Activated CD4-positive, CD25-positive, alpha-beta regulatory T cell treated with anti-CD3 and anti-CD28 coated beads, Interleukin-2, amount 50 U/mL, for 72 hours (primary cell): ENCODE measurements at regions not wholly inside any gene's neighbourhood (a gene's known extent, or its start where the extent isn't known, plus 50 kb on each side); places are given as distances from the start of the nearest gene placed in this dataset.

Experiments used
- DNase-seq: peaks from one replicate; pipeline ENCODE4 v3.0.0; 2021

DNA sequence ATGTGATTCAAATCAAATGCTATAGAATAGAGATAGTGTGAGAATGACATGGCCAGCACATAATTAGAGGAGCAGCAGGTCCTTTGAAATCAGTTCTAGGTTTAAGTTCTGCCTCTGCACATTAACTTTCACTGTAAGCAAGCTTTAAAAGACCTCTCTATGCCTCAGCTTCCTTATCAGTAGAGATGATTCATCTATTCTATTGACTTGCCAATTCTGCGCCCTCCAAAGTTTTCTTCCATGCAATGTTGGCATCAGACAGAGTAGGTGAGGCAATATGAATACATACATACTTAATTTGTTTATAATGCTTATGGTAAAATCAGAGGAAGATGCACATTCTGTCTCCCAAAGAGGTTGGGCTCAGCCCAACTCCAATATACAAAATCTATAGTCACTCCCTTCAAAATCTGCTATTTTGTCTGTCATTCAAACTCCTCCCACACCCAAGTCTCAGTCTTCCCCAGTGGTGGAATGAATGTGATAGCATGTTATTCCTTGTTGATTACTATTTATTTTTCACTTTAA is 525.5 kb downstream of the RFC3 start:
- DNase-seq, result no peak

DNA sequence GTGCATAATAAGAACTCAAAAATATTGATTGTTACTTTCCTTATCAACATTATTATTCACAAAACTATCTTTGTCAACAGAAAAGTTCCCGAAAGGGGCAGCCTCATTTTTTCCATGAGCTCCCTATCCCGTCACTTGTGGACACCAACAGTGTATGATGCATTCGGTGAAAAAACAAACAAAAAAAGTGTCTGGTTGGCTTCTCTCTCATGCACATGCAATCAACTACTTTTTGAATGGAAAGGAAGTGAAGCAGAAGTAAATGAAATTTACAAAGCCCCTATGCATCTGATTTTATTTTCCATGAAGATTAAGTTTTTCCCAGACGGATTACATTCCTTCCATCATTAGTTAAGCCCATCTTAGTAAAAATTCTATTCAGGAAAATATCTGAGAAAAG is 526.9 kb downstream of the RFC3 start:
- no peak for DNase-seq

DNA sequence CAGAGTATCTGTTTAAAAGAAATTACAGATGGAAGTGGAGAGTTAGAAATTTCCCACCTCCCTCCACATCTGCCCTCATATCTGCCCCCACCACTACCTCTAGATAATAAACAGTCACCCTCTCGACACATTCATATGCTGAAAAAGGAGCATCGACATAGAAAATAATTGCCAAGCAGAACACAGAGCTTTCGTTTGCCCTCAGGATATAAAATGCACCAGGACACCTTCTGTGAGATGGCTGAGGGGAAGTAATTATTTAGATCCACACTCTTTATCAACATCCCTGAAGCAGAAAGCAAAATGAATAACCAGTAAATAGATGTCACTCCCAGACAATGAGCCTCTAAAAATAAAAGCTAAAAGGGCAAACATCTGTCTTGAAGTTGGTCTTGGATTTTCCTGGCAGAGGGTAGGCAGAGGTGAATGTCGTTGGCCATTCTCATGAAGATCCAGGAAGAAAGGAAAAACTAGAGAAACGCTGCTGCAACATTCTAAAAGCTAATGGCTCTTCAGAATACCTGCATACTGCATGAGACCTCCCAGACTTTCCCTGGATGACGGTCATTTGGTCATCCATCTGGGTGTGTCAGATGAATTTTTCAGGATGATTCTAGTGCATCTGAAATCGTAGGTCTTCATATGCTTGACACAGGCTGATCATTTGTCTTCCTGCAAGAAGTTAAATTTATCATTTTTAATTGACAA is 527.5 kb downstream of the RFC3 start:
- DNase-seq, result no peak

DNA sequence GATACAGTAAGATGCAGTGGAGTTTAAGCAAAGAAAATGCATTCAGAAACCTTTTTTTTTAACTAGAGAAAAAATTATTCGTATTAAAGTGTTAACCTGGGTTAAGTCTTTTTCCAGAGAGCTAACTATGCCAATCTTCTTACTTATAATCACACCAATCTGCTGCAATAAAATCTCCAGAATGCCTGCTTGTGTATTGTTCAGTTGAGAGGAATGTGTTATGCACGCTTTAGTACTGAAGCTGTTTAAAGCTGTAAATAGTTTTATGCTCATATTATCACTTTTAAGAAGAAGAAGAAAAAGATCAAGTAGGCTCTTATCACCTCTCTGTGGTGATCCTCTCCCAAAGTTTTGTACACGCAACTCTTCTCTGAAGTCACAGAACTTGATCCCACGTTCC is 528.7 kb downstream of the RFC3 start:
- no peak for DNase-seq

DNA sequence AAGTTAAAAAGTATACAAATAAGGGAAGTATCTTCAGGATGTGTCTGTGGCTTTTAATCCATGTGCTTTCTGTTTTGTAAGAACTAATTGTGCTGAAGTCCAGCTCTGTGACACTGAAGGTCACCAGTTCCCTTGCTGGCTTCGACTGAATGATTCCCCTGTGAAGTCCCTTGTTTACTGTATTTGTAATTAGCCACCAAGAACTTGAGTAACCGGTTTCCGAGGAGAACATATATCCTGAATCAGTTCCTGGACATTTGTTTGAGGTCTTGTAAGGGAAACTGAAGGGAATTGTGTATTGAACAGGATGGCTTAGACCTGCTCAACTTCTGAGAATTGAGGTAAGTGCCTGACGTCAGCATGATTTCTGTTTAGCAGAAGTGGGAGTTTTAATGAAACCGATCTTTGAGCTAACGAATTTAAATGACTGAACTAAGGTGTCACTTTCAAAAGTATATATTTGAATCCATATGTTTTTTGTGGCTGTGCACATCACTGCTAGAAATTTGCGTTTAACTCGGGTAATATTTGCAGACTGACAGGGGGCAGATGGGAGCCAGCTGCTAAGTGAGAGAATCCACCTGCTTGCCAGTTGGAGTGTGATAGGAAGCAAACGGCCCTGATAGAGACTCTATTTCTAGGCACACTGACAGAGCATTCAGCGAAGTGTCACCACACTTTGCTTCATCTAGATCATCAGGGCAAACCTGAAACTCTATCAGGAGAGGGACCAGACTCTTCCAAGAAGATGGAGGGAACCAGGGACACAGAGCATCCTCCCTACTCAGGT is 530.0 kb downstream of the RFC3 start:
- no peak for DNase-seq

DNA sequence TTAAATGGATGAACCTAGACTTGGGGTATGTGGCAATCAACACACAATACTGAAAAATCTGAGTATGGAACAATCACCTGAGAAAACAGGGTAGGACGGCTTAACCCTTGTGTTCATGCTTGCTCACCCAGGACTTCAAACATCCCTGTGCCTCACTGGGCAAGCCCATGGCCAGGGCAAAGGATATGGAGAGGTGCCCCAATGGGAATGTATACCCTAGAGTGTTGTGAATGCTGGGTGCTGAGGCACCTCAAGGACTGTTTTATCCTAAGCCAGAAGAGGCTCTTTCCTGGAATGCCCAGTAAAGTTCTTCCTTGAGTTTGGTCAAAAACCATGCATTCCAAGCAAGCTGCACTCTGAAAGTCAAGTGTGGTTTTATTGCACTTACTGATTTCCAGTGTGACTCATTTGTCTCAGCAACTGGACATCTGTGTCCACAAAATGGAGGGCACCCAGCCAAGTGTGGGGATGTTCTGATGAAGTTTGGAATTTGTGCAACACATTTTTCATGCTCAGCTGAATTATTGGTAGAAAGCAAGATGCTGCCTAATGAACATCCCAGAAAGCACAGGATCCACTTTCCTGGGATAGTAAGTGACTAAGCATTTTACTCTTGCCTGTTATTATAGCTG is 531.3 kb downstream of the RFC3 start:
- DNase-seq, result no peak

DNA sequence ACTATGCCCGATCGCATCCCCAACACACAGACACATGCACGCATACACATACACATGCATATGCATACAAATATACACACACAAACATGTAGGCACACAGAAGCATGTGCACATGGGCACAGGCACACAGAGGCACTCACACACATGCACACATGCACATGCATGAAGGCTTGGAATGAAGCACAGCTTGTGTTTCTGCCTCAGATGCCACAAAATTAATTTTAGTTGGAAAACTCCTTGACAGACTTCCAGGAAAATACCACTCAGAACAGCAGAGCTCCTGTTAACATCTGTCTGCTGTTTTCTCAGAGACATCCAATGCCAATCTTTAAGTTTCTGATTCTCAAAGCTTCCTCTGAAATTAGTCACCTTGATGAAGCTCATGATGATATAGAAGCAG is 532.7 kb downstream of the RFC3 start:
- no peak for DNase-seq

DNA sequence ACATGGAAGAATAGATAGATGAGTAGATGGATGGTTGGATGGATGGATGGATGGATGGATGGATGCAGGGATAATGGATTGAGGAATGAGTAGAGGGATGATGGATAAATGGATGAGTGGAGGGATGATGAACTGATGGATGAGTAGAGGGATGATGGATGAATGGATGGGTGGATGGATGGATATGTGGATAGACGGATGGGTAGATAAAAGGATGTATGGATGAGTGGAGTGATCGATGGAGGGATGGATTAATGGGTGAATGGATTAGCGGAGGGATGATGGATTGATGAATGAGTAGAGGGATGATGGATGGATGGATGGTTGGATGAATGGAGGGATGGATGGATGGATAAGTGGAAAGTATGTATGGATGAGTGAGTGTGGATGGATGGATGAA is 533.2 kb downstream of the RFC3 start:
- DNase-seq, result no peak

DNA sequence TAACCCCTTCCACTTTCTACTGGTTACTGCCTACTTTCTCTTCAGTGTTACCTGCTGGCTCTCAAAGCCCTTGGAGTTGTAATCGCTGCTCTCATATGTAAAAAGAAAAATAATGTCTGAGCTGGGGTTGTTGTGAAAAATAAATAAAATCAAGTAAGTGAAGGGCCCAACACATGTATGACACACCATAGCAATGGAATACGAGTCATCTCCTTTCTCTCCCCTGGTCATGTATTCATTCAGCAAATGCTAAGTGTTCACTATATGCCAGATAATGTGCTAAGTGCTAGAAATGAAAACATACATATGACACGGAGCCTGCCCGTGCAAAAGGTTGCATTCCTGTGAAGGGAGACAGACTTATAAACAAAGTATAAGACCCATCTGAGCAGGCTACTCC is 535.0 kb downstream of the RFC3 start:
- no peak for DNase-seq

DNA sequence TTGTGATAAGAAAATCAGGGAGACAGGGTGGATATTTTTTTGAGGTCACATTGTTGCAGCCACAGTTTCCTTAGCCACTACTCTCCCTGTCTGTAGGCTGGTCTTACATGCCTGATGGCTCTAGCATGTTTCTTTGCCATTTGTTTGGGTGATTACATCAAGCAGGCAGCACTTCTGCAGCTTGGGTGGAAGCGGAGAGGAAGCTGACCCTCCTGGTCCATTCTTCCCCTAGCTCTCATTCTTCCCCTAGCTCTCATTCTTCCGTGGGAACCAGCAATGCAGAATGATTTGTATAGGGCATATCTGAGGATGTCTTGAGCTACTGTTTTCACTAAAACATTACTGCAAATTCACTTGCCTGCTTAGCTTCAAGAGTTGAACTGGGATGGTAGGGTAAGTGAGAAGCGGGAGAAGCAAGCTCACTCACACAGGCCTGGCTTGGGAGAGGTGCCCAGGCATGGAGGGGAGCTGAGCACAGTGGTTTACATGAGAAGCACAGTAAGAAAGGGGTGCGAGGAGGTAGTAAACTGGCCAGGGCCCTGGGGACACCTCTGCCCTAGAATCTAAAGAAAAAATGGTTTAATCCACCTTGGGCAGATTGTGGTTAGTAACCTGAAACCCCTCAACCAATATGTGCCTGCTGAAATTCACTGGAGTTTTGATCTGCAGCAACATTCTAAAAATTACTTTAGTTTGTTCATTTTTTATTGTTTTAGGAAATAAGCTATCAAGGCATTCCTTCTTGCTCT is 538.9 kb downstream of the RFC3 start:
- DNase-seq, result no peak

DNA sequence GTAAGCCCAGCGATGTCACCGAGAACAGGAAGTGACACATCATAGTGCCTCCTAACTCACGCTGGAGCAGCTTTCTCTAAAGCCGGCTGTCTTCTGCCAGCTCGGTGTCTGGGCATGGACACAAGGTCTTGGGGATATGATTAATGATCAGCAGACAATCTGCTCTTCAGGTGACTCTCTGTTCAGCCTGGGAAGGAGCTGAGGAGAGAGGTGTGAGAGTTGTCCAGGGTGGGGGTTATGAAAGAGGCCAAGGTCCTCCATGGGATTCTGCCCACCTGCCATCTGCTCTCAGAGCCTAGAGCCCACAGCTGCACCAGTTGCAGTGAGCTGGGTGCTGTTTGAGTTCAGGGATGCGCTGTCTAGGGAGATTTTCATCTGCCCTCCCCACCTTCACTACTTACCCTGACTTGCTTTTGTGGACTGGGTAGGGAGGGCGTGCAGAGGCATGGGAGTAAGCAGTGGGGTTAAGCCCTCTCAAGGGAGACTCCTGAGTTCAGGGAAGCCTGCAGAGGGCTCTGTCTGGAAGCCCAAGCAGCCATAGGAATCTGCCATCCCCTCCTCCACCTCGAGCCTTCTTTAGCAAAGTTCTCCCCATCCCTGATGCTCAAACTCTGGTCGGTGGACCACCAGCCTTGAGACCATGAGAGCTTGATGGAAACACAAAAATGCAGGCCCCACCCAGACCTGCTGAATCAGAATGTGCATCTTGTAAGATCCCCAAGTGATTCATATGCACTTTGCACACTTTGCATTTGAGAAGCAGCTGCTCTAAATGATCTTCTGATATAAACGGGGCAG is 539.7 kb downstream of the RFC3 start:
- DNase-seq, result no peak

DNA sequence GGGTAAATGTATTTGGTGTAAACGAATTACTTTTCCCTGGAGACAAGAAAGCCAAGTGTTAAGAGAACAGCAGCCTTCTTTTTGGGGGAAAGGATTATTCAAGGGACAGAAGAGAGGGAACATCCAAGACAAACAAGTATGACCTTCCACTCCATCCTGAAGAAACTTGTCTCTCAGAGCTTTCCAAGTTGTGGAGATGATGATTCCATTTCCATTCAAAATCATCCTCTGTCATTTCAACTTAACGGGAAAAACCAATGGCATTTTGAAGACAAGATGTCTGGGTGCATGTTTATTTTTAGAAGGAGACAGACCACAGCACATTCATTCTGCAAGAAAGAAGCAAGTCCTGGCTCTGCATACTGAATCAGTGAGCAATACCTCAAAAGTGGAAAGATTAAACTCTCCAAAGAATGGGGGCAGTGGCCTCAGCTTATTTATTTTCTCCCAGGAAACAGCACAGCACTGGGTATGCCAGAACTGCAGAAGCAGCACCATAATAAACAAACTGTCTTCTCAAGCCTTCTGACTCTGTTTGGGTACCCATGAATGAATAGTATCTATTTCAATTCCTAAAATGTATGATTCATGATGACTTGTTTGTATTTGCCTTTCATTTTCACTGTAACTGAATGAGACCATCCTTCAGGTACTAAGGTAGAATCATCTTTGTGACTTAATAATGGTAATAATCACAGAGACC is 541.0 kb downstream of the RFC3 start:
- DNase-seq, result no peak

DNA sequence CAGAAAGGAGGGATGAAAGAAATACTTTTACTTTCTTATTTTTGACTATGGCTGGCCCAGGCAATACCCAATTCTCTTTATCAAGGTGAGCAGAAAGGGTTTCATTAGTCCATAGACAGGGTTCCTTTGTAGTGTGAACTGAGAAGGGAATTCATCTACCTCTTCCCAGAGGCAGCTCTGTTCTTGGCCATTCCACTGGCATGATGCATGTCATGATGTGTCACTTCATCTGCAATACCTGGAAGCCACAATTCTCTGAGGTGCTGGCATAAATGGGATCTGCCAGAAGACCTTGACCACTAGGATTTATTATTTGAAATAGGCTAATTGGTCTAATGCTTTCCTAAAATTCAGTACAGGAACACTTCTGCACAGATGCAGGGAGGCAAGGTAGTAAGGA is 542.8 kb downstream of the RFC3 start:
- no peak for DNase-seq

DNA sequence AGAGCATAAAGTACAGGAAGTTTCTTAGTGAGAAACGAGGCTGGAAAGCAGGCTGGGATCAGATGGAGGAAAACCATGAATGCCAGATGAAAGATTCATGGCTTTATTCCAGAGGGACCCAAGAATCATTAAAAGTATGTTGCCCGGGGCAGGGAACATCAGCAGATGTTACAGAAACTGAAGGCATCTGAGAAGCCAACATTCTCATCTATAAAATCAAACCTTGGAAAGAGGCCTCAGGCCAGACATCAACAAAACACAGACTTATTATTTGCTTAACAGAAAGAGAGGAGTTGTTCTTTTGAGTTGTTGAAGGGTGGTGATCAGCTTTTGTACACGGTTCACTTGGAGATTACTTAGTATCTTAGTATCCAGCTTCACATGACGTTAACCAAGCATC is 543.6 kb downstream of the RFC3 start:
- no peak for DNase-seq

DNA sequence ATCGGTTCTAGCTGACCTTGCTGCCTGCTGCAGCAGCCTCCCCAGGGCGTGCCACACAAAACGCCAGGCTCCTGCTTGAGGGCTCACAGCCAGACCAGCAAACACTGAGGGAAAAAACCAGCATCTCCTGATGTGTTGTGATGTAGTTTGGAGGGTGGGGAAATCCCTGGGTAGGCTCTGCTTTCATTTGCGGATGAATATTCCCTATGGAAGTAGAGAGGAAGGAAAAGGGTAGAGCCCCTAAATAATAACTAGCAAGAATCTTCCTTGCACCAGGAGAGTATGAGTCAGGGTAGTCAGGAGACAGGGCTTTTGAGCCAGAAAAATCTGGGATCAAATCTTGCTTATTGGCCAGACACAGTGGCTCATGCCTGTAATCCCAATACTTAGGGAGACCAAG is 545.3 kb downstream of the RFC3 start:
- no peak for DNase-seq

DNA sequence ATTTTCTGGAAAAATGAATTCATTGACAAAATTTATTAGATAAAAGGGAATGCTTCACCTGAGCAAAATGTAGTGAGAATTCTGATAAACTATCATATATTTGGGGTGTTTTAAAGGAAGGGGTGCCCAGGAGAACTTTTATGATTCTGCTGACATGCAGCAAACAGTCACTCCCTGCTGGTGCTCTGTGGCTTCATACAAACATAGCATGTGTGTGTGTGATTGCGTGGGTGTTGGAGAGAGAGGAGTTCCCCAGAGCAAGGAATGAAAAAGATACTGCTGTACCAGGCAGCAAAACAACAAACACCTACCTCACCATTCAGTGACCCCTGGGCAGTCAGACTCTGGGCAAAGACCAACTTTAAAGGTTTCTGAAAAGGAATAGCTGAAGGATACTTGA is 546.7 kb downstream of the RFC3 start:
- no peak for DNase-seq

DNA sequence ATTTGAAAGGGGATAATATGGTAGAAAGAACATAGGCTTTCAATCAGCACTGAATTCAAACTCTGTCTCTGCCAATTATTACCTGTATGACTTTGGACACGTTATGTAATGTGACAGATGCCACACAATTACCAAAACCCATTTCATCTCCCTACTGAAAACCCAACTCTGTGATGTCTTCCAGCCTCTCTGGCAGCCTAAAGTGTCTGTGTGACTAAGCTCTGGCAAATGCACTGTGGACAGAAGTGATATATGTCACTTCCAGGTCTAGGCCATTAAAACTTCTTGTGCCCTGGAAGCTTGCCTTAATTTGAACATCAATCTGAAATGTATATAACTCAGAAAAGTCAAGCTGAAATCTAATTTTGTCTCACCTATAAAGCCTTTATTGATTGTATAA is 552.0 kb downstream of the RFC3 start:
- DNase-seq, result no peak

DNA sequence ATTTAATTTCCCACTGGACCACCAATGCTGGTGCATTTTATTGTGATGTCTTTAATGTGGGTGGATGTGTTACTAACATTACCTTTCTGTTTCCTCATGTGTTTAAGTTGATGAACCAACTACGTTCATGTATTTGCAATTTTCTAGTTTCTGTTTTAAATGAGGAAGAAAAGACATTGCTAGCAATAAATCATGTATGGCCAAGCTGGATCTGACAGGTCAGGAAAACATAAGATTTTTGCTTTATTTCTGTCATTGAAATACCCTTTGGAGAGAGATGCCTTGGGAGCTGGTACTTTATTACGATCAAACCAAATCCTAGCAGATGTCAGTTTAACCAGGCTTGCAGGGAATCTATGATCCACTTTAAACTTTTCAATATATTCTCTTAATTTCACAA is 553.2 kb downstream of the RFC3 start:
- no peak for DNase-seq

DNA sequence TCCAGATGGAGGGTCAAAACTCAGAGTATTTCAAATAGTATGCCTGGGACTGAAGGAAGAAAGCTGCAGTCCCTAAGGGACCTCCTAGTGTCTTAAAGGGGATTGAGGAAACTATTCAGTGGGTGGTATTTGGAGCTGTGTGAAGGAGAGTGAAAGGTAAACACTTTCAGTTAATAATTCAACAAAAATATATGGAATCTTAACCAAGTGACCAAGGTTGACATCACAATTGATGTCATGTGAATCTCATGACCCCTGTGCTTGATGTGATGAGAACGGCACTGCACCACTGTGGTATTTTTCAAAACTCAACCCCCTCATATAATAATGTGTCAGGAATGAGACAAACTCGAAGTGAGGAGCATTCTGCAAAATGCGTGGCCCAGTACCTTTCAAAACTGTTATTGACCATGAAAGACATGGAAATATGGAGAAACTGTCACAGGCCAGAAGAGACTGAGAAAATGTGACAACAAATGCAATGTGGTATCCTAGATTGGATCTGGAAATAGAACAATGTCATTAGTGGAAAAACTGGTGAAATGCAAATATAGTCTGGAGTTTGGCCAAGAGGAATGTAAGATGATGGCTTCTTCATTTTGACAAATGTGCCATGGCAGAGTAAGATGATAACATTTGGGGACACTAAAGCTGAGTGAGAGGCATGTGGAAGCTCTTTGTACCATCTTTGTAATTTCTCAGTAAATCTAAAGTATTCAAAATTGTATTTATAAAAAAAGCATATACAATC is 553.9 kb downstream of the RFC3 start:
- no peak for DNase-seq

DNA sequence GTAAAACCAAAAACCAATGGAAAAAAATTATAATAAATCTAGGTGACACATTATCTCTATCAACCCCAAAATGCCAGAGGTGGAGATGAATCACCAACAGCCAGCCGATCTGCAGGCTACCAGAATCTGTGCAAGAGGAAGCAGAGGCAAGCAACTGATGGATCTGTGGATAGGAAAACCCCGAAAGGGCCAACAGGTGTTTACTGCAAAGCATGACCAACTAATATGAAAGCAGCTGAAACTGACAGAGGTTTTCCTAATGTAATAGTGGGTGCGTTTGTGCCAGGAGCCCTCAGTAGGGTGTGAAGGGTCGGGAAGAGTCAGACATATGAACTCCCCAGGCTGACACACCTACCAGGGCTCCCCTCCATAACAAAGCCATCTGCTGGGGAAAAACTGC is 554.6 kb downstream of the RFC3 start:
- DNase-seq, result no peak

DNA sequence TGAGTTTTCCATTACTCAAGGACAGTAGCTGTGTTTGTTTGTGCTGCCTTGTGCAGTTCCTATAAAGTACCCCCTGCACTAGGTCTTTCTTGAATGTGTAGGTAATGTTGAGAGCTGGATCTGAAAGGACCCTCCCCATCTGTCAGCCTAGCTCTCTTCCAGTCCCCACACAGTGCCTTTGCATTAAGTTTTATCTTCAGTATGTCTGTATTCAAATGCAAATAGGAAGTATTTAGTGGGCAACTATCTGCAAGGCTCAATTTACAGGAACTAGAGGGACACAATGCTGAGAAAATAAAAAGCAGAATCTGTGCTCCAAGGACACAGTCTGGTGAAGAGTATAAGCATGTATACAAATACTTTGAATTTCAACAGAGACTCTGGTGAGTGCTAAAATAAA is 558.5 kb downstream of the RFC3 start:
- DNase-seq, result no peak
